HG02973 (cell line): ENCODE measurements at regions not wholly inside any gene's neighbourhood (a gene's known extent, or its start where the extent isn't known, plus 50 kb on each side); places are given as distances from the start of the nearest gene placed in this dataset.

ENCODE experiments used
- ATAC-seq: cut with Tn5 transposase; IDR thresholded peaks from one replicate; pipeline ENCODE4 v1.9.1; 2021; ENCODE audit warnings: moderate library complexity; ENCODE audit not compliant: unreplicated experiment

- ATAC-seq, result no peak
Observed at GRCh38 chr13:76538004-76538403, 348.2 kb downstream of the KCTD12 start.

DNA sequence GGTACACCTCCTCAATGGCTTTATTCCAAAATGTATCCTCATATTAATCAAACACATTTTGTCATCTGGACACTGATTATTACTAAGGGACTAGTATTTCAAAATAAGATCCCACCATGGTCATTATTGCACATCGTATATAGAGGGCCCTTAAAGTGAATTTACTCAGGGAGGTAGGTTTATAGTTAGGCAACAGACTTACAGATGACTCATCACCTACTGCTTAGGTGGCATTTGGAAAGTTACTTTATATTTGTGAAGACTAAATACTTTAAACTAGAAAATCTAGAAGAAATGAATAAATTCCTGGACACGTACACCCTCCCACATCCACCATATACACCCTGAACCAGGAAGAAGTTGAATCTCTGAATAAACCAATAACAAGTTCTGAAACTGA lies 353.0 kb downstream of the KCTD12 start:
- ATAC-seq, result no peak

GRCh38 chr13:76527041-76527440 lies 359.2 kb downstream of the KCTD12 start:
- ATAC-seq, result no peak

DNA sequence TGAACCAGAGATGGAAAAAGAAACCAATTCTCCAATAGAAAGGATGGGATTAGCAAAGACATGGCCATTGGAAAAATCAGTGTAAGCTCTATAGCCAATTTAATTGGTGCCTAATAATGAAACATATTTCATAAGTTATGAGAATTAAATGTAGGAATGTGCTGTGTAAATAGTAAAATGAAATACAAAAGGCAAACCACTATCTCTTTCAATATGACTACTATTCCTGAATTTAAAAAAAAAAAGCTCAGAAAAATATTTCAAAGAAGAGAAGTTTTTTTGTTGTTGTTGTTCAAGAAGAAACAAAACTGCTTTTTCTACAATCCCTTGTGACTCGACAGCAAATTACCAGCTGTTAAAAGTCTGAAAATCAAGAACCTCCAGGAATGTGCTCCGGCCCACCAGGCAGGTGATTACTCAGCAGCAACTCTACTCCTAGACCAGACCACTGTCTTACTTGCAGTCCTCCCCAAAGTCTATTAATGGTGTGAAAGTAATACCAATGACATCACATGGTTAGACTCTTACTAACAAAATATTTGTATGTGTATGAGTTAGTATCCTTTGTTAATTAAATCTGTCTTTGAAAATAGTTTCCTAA lies 362.4 kb downstream of the KCTD12 start:
- ATAC-seq, result no peak

DNA sequence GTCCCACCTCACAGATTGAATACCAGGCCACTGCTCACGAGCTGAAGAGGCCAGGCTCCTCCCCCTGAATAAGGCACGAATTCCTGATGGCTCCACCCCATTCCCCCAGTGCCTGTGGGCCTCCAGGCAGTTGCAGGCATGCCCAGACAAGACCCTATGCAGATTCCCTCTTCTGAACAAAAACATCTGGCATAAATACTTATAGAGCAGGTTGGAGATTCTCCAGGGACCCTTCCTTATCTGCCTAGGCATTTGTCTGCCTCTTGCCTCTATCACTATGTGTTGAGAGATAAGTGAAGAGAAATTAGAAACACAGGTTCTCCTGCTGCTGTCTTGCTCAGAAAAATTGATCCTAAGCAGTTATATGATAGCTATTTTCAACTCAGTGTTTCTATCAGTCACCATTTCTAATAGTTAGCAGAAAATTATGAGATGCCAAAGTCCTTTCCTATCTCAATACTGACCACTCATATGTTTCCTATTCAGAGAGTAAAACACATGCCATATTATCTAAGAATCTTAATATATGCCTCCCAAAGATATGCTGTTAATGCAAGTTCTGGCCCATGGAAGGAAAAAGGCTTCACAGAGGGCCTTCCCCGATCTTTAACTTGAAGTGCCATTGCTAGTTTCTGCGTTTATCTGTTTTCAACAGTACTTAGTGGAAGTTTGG lies 364.0 kb downstream of the KCTD12 start:
- ATAC-seq, result no peak

DNA sequence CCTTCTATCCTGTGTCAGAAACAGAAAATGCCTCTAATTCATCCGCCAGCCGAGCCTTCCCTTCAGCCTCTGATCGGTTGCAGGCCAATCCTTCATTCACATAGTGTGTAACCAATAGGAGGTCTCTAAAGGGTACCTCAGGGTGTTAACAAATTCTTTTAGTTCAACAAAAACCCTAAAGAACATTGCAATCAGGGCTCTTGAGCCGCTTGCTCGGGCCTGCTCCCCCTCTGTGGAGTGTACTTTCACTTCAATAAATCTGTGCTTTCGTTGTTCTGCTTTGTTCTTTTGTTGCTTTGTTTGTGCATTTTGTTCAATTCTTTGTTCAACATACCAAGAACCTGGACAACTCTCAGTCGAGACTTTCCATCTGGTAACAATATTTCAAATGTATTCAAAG lies 366.5 kb downstream of the KCTD12 start:
- no peak for ATAC-seq

DNA sequence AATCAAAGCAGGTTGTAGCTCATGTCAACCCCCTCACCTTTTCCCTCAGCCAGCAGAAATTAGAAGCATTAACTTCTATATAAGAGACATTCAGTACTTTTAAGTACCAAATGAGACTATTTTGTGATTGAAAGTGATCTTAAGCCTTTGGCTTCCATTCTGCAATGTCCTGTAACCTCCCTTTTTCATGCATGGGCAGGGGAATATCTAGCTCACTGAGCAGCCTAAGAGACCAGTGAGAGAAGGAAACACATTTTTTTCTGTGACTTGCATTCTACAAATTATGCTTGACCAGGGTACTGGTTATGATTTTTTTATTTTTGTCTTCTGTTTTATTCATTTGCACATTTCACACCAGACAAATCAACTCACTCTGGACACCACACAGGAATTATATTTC lies 369.6 kb downstream of the KCTD12 start:
- no peak for ATAC-seq

DNA sequence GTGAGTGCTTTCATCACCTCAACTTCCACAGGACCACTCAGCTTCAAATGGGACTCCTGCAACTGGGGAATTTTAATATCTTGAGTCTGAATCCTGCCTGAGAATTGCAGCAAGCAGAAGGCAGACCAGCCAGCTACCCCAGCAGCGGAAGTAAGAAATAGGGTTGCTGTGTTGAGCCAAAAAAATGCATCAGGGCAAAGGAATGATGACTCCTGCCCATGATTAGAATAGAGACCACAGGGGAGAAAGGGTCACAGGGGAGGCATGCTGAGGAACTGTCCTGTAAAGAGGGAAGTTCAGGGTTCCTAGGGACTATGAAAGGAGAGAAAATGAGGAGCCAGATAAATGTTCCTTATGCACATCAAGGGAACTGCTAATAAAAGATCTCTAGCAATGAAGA lies 370.2 kb downstream of the KCTD12 start:
- ATAC-seq, result no peak

DNA sequence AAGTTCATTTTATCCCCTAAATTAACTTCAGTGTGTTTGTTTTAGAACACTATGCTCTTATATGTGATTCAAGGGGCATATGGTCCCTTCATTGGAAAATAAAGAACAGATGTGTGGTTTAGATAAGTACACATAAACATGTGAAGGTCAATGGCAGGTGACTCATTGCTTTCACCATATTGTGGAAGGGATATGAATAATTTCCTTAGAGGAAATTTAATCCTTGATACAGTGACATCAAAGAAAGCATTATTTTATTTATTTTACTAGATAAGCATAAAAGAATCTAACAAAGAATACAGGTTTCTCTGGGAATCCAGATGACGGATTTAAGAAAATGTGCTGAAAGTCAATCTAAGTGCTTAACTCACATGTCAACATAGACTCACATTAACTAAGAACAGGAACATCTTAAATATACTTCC lies 373.5 kb downstream of the KCTD12 start:
- ATAC-seq, result no peak

DNA sequence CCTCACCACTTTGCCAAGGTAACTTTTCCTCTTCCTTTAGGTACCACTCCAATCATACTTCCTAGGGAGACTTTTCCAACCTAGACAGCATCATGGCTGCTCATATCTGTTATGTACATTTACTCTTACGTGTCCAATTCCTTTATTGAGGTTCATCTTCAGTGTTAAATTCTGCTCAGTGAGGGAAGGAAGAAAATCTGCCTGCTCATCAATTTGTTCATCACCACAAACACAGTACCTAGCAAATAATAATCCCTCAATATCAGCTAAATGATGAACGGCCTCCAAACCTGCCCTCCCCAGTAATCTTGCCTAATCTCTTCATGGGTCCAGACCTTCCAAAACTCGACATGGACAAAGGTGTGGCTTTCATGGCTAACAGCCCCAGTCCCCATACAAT lies 380.8 kb downstream of the KCTD12 start:
- no peak for ATAC-seq

DNA sequence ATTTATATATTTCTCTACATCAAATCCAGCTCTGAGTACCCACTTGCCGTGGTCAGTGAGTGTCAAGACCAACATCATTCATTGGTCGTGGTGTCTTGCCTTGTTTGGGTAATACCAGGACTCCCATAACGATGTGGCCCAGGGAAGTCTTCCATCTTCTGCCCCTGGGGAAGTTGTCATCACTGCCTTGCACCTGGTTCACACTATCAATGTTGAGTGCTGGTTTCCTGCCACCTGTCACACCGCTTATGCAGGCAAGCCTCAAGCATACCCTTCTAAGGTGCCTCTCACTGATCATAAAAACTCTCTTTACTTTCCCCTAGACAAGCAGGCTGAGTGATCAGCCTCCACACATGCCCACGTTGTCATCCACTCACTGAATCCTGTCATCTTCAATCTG lies 382.4 kb downstream of the KCTD12 start:
- ATAC-seq, result no peak

DNA sequence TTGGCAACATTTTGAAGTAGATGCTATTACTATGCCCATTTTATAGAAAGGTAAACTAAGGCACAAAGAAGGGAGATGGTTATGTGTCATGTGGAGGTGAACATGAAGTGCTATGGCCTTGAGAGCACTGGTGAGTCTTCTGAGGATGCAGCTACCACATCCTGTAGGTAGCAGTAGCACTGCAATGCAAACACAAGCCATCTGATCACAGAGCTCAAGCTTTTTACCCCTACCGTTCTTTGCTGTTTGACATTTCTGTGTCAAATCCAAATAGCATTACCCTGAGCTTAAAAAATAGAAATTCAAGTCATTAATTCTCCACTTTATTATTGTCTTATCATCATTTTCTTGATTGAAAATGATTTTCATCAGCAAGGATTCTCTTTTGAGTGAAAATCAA lies 382.9 kb downstream of the KCTD12 start:
- no peak for ATAC-seq

DNA sequence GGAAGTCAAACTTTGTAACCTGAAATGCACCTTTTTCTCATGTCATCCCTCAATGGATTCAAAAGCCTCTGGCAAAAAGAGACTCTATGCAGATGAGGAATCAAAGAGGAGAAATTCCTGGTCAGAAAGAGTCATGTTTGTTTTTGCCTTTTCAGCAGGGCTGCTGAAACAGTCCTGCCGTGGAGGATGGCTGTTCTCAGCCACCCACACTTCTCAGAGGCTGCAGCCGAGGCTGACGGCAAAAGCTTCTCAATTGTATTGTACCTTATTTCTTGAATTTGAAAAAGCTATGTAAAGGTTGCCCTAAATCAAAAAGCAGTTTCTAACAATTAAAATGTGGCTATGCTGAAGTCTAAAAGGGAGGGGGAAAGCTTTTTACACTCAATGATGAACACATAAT lies 385.3 kb downstream of the KCTD12 start:
- no peak for ATAC-seq

GRCh38 chr13:76499891-76500290 lies 386.3 kb downstream of the KCTD12 start:
- ATAC-seq, result no peak

- ATAC-seq, result no peak
Observed at GRCh38 chr13:76489274-76489673, 396.9 kb downstream of the KCTD12 start.

DNA sequence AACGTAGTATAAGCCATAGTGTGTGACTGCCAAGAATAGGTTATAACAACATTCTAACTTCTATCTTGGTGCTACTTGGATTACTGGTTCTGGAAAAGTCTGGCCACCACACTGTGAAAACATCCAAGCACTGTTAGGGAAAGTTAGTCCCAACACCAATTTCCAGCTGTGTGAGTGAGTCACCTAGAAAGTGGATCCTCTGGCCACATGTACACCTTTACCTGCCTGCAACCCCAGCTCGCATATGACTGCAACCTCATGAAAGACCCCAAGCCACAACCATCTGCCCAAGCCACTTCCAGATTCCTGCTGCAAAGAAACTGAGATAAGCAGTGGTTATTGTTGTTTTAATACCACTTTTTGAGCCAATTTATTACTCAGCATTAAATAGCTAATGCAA lies 404.5 kb downstream of the KCTD12 start:
- no peak for ATAC-seq

DNA sequence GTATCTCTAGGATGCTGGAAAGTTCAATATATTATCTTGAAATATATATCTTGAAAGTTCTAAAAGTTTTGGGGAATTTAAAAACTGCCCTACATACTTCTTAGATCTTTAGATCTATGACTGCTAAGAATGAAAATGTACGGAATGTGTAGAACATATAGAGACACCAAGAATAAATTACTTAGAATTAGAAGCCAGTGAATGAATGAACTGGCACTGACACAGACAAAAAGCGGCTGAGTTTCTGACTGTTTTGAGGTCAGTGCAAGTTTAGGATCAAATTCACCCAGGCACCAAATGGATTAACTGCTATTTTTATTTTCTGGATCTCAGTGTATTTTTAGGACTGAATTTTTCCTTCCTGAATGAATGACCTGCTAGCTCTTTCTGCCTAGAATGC lies 411.2 kb downstream of the KCTD12 start:
- no peak for ATAC-seq

DNA sequence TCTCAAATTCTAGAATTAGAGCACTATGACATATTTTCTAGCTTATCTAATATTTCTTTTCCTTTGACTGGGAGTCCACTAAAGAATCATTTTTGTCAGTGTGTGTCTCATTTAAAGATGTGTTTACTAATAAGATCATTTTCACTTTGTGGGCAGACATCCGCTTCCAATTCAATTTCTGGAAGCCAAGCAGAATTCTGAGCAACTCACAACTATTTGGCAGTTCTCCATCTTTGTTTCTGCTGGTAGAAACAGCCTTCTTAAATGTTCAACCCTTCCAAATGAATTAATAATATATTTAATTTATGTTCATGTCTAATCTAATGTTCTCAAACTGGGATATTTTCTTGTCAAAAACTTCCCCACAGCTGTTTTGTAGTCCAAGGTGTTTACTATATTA lies 411.8 kb downstream of the KCTD12 start:
- ATAC-seq, result no peak

DNA sequence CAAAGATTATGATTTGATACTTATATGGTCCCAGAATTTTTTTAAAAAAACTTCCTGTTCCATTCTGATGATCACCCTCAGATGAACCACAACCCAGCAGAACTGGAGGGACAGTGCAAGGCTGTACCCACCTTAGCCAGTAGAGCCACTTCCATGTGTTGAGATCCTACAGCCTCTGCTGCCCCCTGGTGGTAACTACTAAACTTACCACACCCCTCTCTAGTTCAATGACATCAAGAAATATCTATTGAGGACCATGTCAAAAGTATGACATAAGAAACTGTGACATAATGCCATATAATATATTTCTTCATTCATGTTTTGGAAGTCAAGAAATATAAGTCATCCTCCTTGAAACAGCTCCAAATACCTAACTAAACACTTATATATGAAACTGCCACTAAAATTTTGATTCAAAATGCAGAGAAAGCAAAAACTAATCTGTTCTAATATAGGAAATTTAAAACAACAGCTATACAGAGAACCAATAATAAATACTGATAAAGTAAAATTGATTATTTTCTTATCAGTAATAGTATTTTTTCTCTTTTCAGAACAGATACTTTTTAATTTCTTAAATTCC lies 412.6 kb downstream of the KCTD12 start:
- ATAC-seq, result peak; percentile 100

GRCh38 chr13:76472916-76473315 lies 413.3 kb downstream of the KCTD12 start:
- ATAC-seq, result no peak

DNA sequence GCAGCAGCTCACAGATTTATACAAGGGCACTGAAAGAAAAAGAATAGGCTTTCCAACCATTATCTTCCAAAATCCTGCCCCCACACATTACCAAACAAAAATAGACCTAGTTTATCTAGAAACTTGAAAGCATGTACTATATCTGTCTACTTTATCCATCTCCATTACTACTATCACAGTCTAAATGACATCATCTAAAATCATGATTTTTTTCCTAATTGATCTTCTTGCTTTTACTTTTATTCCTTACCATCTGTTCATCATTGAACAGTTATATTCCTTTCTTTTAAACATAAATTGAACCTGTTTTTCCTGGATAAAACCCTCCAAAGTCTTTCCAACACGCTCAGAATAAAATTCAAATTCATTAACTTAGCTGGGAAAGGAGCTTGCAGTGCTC lies 414.7 kb downstream of the KCTD12 start:
- ATAC-seq, result no peak

- ATAC-seq, result no peak
Observed at GRCh38 chr13:76470991-76471390, 415.2 kb downstream of the KCTD12 start.

DNA sequence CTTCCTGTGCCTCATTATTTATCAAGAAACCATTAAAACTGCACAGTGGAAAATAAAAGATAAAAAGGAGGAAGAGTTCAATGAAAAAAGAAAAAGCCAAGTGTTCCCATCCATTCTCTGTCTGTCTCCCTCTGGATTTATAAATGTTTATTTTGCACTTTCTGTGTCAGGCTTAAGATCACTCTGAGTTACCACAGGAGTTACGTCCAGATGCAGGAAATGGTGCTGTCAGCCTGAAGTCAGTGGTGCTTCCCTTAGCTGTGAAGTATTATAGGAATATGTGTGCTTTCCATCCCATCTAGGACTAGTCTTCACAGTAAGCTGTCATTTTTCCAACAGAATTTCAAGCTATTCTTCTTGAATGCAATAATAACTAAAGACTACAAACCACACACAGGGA lies 420.2 kb downstream of the KCTD12 start:
- ATAC-seq, result no peak
